Astrocyte (in vitro differentiated cells and primary cell): ENCODE measurements at regions not wholly inside any gene's neighbourhood (a gene's known extent, or its start where the extent isn't known, plus 50 kb on each side); places are given as distances from the start of the nearest gene placed in this dataset.
A peak's percentile ranks its signal among the peaks of the same experiment; 100 is the strongest.

Source experiments
- DNase-seq: peaks from one replicate; pipeline ENCODE4 v3.0.0-alpha.2; 2010; ENCODE audit warnings: low read depth
- FAIRE-seq: peaks from 2 replicates; lab custom pipeline; 2011; peaks lifted over from hg19 to GRCh38; lab: Jason Lieb, UNC
- H2AFZ ChIP-seq: 2 replicates; pipeline ENCODE4 v1.6.0; 2012; ENCODE audit warnings: low read depth, low read length, inconsistent platforms
- H3K27ac ChIP-seq: 2 replicates; pipeline ENCODE4 v1.5.1; 2011; ENCODE audit warnings: low read depth, low read length, inconsistent platforms
- H3K27me3 ChIP-seq: 2 replicates; pipeline ENCODE4 v1.6.0; 2011; ENCODE audit warnings: low read length, inconsistent platforms; ENCODE audit not compliant: insufficient read depth
- H3K36me3 ChIP-seq: 2 replicates; pipeline ENCODE4 v1.5.1; 2011; ENCODE audit warnings: low read length, inconsistent platforms; ENCODE audit not compliant: insufficient read depth
- H3K4me1 ChIP-seq: 2 replicates; pipeline ENCODE4 v1.5.1; 2011; ENCODE audit warnings: low read length, inconsistent platforms; ENCODE audit not compliant: insufficient read depth
- H3K4me2 ChIP-seq: 2 replicates; pipeline ENCODE4 v1.6.0; 2012; ENCODE audit warnings: low read length, inconsistent platforms
- H3K4me3 ChIP-seq: 2 replicates; pipeline ENCODE4 v1.5.1; 2011; ENCODE audit warnings: low read depth, mild to moderate bottlenecking, low read length, inconsistent platforms; ENCODE audit not compliant: insufficient read depth
- H3K79me2 ChIP-seq: 2 replicates; pipeline ENCODE4 v1.6.0; 2012; ENCODE audit warnings: mild to moderate bottlenecking, low read length, inconsistent platforms; ENCODE audit not compliant: insufficient read depth
- H3K9ac ChIP-seq: 2 replicates; pipeline ENCODE4 v1.6.0; 2012; ENCODE audit warnings: mild to moderate bottlenecking, low read length, inconsistent platforms
- H3K9me3 ChIP-seq: 2 replicates; pipeline ENCODE4 v1.5.1; 2012; ENCODE audit warnings: low read depth, mild to moderate bottlenecking, low read length, inconsistent platforms; ENCODE audit not compliant: insufficient read depth
- H4K20me1 ChIP-seq: 2 replicates; pipeline ENCODE4 v1.6.0; 2012; ENCODE audit warnings: low read length, inconsistent platforms; ENCODE audit not compliant: insufficient read depth
- H3K27ac Mint-ChIP-seq: one replicate; pipeline ENCODE4 v1.8.0; 2021; ENCODE audit warnings: mild to moderate bottlenecking, mixed read lengths; ENCODE audit not compliant: unreplicated experiment
- H3K27me3 Mint-ChIP-seq: one replicate; pipeline ENCODE4 v1.8.0; 2021; ENCODE audit warnings: low read depth, mixed read lengths; ENCODE audit not compliant: unreplicated experiment
- H3K36me3 Mint-ChIP-seq: one replicate; pipeline ENCODE4 v1.8.0; 2021; ENCODE audit warnings: low read depth, mixed read lengths; ENCODE audit not compliant: unreplicated experiment
- H3K4me1 Mint-ChIP-seq: one replicate; pipeline ENCODE4 v1.8.0; 2021; ENCODE audit warnings: low read depth, mixed read lengths; ENCODE audit not compliant: unreplicated experiment
- H3K4me3 Mint-ChIP-seq: one replicate; pipeline ENCODE4 v1.8.0; 2021; ENCODE audit warnings: mild to moderate bottlenecking, moderate library complexity, mixed read lengths; ENCODE audit not compliant: unreplicated experiment
- H3K9me3 Mint-ChIP-seq: one replicate; pipeline ENCODE4 v1.8.0; 2021; ENCODE audit warnings: mild to moderate bottlenecking, mixed read lengths; ENCODE audit not compliant: unreplicated experiment
- CTCF ChIP-seq: IDR thresholded peaks from 2 replicates; pipeline ENCODE4 v1.5.1; 2011; ENCODE audit warnings: low read depth, mild to moderate bottlenecking, inconsistent platforms, low read length, moderate library complexity; ENCODE audit not compliant: insufficient read depth
- EZH2 ChIP-seq: IDR thresholded peaks from 2 replicates; pipeline ENCODE4 v1.6.1; 2012; ENCODE audit warnings: mild to moderate bottlenecking, low read length, inconsistent platforms; ENCODE audit not compliant: insufficient read depth

GRCh38 chrX:88865634-88866033, 118.6 kb downstream of the CPXCR1 start:
- no peak overlapping the region for H3K4me2 ChIP-seq
- H3K9ac ChIP-seq = no peak overlapping the region
- no peaks in the 10 kb centered on the region for H3K9me3 ChIP-seq
- H3K36me3 ChIP-seq = no peaks in the 10 kb centered on the region
- H3K27me3 ChIP-seq = no peaks in the 10 kb centered on the region
- H3K4me1 Mint-ChIP-seq = no peaks in the 10 kb centered on the region
- H3K4me3 ChIP-seq = no peak overlapping the region
- no peak for TF ChIP-seq CTCF
- TF ChIP-seq EZH2 = no peak
- no peaks in the 10 kb centered on the region for H3K4me1 ChIP-seq
- FAIRE-seq (no peak), DNase-seq (no peak)
- no peaks in the 10 kb centered on the region for H4K20me1 ChIP-seq
- no peaks in the 10 kb centered on the region for H3K36me3 Mint-ChIP-seq
- H3K27ac Mint-ChIP-seq = no peak overlapping the region
- H3K79me2 ChIP-seq = no peaks in the 10 kb centered on the region
- H3K9me3 Mint-ChIP-seq = no peaks in the 10 kb centered on the region
- H2AFZ ChIP-seq = no peak overlapping the region
- H3K27ac ChIP-seq = no peak overlapping the region
- no peak overlapping the region for H3K4me3 Mint-ChIP-seq
- no peaks in the 10 kb centered on the region for H3K27me3 Mint-ChIP-seq

- no peaks in the 10 kb centered on the region for H3K9me3 ChIP-seq
- Mint-ChIP-seq H3K9me3 (no peaks in the 10 kb centered on the region), H3K27me3 (no peaks in the 10 kb centered on the region), H3K27ac (no peak overlapping the region), H3K4me1 (no peaks in the 10 kb centered on the region), H3K4me3 (no peak overlapping the region), H3K36me3 (no peaks in the 10 kb centered on the region)
- H3K27me3 ChIP-seq = no peaks in the 10 kb centered on the region
- peak; percentile 91 for FAIRE-seq
- no peak overlapping the region for H3K4me3 ChIP-seq
- H3K27ac ChIP-seq = no peak overlapping the region
- no peak overlapping the region for H2AFZ ChIP-seq
- no peaks in the 10 kb centered on the region for H3K4me1 ChIP-seq
- H3K79me2 ChIP-seq = no peaks in the 10 kb centered on the region
- H3K4me2 ChIP-seq = no peak overlapping the region
- no peaks in the 10 kb centered on the region for H4K20me1 ChIP-seq
- no peaks in the 10 kb centered on the region for H3K36me3 ChIP-seq
- no peak for TF ChIP-seq CTCF
- TF ChIP-seq EZH2 = no peak
- H3K9ac ChIP-seq = no peak overlapping the region
- DNase-seq = no peak
These were observed 134.5 kb downstream of the CPXCR1 start for GRCh38 chrX:88881536-88881935.

GRCh38 chrX:88883200-88883599, 136.2 kb downstream of the CPXCR1 start:
- no peak overlapping the region for H3K4me3 Mint-ChIP-seq
- no peaks in the 10 kb centered on the region for H3K9me3 Mint-ChIP-seq
- H3K27me3 Mint-ChIP-seq = no peaks in the 10 kb centered on the region
- H3K27ac Mint-ChIP-seq = no peak overlapping the region
- Histone ChIP-seq H3K27me3 (no peaks in the 10 kb centered on the region), H3K36me3 (no peaks in the 10 kb centered on the region), H3K4me3 (no peak overlapping the region), H3K9ac (no peak overlapping the region), H3K4me1 (no peaks in the 10 kb centered on the region), H3K4me2 (no peak overlapping the region), H2AFZ (no peak overlapping the region), H3K9me3 (no peaks in the 10 kb centered on the region), H3K27ac (no peak overlapping the region), H3K79me2 (no peaks in the 10 kb centered on the region), H4K20me1 (no peaks in the 10 kb centered on the region)
- TF ChIP-seq CTCF (no peak), EZH2 (no peak)
- H3K36me3 Mint-ChIP-seq = no peaks in the 10 kb centered on the region
- FAIRE-seq (no peak), DNase-seq (no peak)
- no peaks in the 10 kb centered on the region for H3K4me1 Mint-ChIP-seq
